ENCODE measurements at regions not wholly inside any gene's neighbourhood (a gene's known extent, or its start where the extent isn't known, plus 50 kb on each side); places are given as distances from the start of the nearest gene placed in this dataset.
"Not testable (repeated sequence)": the region's sequence is repeated elsewhere in the genome, so short reads cannot be mapped to it uniquely, and the experiment has no call there.

DNA sequence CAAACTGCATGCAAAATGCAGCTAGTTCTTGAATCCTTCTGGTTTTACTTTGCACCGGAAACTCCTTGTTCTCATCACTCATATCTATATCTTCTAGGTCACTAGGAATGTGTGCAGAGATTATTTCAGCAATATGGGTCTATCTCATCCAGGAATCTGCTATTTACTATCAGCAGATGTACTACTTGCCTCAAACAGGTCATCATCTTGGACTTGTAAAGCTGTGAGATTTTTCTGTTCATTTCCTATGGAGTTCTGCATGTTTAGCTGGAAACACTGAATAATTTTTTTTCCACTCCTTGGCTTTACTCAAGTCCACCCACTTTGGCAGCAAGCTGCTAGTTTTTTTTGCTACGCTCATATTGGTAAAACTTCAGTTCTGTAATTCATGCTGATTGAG, 334.8 kb downstream of the RPIA start:
- DNase-seq = not testable (repeated sequence)

DNA sequence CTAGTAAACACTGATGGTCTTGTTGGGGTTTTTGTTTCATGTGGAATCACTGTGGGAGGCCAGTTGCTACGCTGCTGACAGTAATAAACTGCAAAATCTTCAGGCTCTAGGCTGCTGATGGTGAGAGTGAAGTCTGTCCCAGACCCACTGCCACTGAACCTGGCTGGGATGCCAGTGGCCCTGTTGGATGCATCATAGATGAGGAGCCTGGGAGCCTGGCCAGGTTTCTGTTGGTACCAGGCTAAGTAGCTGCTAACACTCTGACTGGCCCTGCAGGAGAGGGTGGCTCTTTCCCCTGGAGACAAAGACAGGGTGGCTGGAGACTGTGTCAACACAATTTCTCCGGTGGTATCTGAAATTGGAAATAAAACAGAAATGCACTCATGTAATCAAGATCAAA, 335.6 kb downstream of the RPIA start:
- DNase-seq = not testable (repeated sequence)

DNA sequence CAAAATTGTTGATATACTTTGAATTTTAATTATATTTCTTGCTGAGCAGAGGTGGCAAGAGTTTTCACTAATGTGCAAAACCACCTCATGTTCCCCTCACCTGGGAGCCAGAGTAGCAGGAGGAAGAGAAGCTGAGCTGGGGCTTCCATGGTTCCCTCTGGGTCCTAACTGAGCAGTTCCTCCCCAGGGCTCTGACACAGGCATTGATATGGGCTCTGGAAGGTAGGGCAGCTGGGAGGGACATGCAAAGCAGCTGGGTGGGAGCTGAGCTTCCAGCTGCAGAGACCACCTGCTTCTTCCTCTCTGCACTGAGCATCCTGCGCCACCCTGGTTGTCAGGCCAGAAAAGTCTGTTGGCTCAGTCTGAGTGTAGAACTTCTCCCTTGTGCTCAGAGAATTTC, 336.1 kb downstream of the RPIA start:
- not testable (repeated sequence) for DNase-seq

DNA sequence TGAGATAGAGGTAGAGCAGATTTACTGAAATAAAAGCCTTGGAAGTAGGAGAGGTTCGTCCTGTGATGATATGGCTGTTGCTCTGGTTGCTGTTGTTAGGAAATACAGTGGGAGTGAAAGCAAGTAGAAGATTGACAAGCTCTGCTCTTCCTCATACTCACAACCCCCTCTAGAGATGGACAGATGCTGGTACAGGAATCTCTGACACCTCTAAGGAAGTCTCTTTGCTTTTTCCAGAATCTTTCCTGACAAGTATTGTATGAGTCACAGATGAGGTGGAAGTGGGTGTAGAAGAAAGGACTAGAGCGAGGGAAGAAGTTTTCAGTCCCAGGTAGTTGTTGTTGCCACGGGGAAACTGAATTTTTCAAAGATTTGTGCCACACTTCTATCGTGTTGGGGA, 337.8 kb downstream of the RPIA start:
- not testable (repeated sequence) for DNase-seq

DNA sequence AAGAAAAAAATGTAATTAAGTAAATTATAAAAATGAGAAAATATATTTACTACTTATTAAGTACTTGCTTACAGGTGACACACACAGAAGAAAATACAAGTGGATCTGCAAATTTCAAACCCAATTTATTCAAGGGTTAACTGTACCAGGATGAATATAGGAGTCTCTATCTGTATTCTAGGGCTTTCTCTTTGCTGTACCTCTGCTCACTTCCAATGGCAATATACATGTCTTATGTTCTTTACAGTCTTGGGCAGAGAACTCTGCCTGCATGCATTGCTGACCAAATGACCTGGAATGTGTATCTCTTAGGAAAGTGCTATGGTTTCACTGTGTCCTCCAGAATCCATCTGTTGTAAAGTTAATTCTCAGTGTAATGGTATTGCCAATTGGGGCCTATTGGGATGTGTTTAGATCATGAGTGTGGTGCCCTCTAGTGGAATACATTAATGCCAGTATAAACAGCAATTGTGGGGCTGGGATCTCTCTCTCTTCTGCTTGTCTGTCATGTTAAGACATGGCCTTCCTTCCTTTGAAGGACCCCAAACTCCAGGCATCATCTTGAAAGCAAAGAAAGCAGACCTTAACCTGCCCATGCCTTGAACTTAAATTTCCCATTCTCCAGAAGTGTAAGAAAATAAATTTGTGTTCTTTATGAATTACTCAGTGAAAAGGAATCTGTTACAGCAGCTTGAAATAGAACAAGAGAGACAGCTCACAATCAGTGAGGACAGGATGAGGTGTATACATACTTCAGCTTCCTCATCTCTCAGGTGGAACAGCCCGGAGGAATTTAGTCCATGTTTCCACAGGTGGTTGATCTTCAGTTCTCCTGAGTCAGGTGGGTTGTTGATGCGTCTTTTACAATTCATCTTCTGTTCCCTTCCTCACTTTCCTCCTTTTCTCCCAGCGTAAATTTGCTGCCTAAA, 356.9 kb downstream of the RPIA start:
- DNase-seq = not testable (repeated sequence)

DNA sequence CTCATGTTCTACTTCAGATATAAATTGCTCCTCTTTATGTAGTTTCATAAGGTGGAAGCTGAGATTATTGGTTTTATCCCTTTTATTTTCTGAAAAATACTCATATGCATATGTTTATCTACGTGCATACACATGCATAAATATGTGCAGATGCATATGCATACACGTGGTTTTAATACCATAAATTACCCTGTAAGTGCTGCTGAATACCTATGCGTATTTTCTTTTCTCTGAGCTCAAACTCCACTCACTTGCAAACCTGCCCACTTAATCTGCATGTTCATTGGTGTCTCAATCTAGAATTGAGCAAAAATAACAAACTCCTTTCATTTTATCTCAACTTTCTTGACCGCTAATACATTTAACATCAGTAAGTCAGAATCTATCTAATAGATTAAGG, 367.1 kb downstream of the RPIA start:
- DNase-seq = not testable (repeated sequence)

DNA sequence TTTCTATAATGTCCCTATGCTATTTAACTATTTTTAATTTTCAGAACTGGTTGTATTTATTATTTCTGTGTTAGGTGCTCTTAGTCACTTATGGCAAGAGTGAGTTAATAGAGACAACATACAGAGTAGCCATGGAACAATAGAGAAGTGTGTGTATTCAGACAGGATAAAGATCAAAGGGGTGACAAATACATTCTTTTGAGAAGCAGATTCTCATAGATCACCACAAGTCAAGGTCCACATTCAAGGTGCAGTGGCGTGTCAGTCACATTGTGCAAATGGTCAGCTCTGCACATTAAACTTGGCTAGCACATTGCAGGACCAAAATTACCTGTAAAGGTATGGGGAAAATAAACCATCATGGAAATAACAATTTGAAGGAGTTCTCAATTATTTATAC, 369.7 kb downstream of the RPIA start:
- DNase-seq = not testable (repeated sequence)

DNA sequence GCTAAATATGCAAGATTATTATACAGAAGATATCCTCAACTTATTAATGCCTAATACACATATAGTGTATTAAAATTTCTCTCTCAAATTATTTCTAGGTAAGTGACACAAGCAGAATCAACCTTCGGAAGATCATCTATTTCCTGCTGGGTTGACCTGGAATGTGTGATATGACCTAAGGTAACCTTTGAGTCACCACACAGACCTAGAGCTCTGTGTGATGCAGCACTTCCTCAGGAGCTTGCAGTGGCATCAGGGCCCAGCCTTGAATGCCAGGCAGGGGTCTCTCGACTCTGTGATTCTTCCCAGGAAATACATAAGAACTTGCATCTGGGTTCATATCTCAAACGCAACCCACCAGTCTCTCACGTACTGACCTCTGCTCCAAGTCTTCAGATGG, 385.3 kb downstream of the RPIA start:
- DNase-seq = not testable (repeated sequence)

DNA sequence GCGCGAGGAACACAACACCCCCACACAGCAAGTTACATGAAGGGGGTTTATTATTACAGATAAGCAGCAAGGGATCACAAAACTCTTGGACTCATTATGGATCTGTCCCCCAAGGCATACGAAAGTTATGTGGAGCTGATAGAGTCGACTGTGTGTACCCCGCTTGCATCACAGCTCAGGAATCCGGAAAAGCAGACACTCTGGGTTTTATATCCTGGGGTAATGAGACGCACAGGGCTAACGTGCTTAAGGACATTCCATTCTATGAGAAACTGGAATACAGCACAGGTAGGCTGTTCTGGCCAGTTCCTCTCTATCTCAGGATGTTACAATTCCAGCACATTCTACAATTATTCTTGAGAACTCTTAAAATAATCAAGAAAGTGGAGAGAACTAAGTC, 401.4 kb downstream of the RPIA start:
- not testable (repeated sequence) for DNase-seq

DNA sequence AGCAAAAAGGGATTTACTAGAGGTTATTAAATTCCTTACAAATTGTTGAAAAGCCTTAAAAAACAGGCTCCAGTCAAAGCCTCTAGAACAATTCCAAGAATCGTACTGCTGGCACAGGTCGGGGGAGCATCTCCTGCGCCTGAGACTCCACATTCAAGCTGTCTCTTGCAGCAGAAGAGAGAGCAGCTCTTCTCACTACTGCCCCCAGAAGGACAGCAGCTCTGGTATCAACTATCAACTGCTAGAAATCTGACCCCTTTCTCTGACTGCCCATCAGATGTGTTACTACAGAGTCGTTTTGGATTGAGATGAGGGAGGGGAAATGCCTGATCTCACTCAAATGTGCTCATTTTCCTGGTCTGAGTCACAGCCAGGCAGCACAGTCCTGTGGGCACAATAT, 403.6 kb downstream of the RPIA start:
- DNase-seq = not testable (repeated sequence)

DNA sequence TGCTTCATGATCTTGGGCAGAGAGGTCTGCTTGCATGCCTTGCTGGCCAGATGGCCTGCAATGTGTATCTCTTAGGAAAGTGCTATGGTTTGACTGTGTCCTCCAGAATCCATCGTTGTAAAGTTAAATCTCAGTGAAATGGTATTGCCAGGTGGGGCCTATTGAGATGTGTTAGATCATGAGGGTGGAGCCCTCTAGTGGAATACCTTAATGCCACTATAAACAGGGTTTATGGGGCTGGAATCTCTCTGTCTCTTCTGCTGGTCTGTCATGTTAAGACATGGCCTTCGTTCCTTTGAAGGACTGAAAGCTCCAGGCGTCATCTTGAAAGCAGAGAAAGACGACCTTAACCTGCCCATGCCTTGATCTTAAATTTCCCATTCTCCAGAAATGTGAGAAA, 411.1 kb downstream of the RPIA start:
- not testable (repeated sequence) for DNase-seq

DNA sequence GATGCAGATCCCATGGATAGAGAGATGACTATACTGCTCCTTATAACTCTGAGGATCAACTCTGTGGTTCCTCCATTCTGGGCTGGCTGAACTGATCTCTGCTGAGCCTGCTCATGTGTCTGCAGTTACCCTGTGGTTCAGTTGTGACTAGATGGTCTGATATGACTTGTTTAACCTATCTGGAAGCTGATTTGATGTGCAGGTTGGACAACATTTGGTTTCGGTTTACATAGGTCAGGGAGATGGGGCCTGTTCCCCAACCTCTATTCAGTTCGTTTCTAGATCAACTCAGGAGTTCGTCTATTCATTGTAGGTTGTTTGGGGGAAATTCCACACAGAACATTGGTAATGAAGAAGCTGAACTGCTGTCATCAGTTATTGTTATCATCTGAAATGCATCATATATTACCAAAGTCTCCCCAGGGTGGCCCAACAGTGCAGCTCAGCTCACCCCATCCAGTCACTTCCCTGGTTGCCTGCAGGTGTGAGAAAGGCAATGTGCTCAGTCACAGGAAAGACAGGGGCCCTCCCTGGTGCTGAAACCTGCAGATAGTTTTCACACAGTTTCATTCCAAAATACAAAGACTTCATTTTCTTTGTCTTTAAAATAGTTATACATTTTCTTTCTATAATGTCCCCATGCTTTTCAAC, 415.0 kb downstream of the RPIA start:
- not testable (repeated sequence) for DNase-seq

DNA sequence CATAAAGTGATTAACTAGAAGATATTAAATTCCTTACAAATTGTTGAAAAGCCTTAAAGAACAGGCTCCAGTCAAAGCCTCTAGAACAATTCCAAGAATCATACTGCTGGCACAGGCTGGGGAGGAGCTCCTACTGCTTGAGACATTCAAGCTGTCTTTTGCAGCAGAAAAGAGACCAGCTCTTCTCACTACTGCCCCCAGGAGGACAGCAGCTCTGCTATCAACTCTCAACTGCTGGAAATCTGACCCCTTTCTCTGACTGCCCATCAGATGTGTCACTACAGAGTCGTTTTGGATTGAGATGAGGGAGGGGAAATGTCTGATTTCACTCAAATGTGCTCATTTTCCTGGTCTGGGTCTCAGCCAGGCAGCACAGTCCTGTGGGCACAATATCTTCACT, 421.0 kb downstream of the RPIA start:
- not testable (repeated sequence) for DNase-seq

DNA sequence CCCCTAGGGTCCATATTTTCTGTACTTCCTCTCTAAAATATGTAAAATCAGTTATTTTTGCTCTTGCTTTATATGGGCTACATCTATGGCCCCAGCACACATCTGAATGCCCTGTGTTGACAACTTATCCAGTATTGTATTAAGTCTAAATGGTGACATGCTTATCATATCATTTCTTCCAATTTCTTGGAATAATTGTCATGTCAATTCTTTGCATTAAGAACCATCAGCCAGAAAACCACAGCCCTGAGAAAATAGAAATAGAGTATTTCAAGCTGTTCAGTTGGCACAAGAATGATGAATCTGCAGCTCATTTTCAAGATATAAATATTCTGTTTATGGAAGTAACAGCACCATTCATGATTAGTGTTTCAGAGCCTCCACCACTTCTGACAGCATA, 421.8 kb downstream of the RPIA start:
- not testable (repeated sequence) for DNase-seq

DNA sequence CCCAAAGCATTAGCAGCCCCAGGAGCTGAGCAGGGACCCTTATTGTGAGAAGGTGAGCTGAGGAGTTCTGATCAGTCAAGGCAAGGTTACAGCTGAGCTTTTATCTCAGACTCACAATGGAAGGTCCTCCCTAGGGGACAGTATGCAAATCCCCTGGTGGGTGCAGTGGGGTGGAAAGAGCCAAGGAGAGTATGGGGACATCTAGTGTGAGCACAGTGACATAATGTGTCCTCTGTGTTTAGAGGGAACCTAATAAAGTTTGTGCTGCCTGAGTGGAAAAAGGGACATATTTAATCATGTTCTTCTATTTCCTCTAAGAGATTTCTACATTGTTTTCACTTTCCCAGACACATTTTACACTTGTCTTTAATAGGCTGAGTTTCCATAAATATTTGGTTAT, 438.0 kb downstream of the RPIA start:
- DNase-seq = not testable (repeated sequence)

DNA sequence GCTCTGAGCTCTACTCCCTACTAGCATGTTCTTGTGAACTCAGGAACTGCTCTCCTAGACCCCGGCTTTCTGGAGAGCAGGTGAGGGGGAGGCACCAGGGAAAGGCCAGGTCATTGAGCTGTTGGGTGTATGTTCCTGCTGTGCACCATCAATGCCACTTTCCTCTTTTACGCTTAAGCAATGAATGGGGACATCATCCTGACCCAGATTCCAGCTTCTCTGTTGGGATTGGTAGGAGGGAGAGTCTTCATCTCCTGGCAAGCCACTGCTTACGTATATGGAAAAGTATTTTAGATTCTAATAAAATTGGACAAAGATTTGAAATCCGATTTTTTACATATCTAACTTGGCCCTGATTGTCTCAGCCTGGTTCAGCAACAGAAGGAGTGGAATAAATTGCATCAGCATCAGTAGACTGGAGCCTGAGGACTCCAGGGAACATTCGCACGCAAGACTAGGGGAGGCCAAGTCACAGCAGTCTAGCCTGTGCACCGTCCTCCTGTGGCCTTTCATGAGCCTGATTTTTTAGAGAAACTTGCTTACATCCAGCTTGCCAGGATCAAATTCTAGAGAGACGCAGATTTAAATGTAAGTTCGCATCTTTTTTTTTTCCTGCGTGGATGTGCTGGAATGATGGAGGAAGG, 439.3 kb downstream of the RPIA start:
- not testable (repeated sequence) for DNase-seq

DNA sequence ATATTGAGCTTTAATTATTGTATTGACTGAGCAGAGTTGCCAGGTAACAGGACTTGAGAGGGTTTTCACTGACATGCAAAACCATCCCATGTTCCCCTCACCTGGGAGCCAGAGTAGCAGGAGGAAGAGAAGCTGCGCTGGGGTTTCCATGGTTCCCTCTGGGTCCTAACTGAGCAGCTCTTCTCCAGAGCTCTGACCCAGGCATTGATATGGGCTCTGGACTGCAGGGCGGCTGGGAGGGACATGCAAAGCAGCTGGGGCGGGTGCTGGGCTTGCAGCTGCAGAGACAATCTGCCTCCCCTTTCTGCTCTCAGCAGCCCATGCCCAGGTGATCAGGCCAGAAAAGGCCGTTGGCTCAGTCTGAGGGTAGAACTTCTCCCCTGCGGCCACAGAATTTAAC, 451.5 kb downstream of the RPIA start:
- not testable (repeated sequence) for DNase-seq

DNA sequence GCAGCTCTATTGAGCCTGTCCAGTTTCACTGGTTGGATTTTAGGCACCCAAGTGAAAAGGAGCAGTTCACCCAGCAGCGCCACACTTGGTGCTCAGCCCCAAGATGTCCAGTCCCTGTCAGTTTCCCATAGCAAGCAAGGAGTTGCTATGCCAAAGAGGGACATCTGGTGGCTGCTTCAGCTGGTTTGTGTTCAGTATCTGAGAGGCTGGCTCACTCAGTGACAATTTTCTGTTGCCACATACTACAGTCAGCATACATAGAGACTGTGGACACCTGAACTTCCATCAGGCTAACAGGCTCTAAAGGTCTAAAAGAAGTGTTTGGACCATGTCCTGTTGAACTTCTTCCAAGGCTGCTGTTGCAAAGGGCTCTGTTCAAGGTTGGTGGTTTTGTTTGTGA, 453.9 kb downstream of the RPIA start:
- DNase-seq = not testable (repeated sequence)

DNA sequence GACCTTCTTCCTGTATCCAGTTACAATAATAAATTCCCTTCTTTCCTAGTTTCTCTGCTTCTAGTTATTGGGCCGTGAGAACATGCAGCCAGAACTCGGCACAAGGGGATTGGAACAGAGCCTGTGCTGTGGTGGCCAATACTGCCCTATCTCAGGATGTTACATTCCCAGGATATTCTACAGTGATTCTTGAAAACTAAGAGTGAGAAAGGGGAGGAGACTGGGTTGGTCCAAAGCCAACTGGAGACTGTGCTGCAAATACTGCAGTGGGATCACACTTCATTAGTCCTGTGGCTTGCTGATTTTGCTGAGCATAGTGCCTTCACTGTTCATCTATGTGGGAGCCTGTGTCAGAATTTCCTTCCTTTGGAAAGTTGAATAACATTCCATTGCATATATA, 456.8 kb downstream of the RPIA start:
- DNase-seq = not testable (repeated sequence)

DNA sequence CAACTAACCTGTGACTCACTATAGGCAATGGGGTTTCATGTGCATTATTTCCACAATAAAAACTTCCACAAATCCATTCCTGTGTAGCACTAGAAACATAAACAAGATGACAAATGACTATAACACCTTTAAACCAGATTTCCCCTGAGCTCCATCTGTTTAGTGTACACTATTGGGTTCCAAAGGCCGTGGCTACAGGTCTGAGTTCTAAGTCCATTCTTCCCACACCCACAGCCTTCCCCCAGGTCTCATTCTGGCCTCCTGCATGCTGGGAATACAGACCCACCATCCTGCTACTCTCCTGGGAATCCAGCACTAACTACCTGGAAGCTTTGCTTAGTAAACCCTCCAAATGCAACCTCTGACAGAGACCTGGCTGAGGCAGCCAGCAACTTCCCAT, 460.2 kb downstream of the RPIA start:
- not testable (repeated sequence) for DNase-seq

DNA sequence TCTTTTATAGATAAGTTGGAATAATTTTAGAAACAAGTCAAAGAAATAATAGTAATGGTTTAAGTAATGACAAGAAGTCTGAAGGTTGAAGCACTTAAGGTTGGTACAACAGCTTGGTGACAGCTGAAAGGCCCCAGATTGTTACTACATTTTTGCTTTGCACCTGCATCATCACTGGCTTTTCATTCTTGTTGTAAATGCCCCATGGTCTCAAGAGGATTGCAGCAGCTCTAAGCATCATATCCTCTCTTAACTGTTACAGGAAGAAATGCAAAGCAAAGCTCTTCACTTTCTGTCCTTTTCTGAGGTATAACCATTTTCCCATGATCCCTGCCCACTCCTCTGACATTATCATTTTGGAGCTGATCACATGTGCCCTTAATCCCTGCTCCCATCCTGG, 461.0 kb downstream of the RPIA start:
- not testable (repeated sequence) for DNase-seq

DNA sequence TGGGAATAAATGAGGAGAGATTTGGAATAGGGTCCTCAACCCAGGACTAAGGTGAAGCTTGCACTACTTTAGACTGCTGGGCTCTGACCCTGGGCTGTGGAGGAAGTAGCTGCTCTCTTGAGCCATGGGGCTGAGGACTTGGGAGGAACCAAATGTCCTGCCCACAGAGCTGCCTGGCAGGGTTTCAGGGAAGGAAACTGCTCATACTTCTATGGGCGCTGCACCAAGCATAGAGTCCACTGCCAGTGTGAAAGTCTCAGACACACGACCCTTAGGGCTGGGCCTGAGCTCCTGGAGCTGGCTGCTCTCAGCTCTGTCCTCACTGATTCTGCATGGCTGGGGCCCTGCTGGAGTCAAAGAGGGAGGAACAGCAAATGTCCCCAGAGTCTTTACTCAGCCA, 461.7 kb downstream of the RPIA start:
- not testable (repeated sequence) for DNase-seq

DNA sequence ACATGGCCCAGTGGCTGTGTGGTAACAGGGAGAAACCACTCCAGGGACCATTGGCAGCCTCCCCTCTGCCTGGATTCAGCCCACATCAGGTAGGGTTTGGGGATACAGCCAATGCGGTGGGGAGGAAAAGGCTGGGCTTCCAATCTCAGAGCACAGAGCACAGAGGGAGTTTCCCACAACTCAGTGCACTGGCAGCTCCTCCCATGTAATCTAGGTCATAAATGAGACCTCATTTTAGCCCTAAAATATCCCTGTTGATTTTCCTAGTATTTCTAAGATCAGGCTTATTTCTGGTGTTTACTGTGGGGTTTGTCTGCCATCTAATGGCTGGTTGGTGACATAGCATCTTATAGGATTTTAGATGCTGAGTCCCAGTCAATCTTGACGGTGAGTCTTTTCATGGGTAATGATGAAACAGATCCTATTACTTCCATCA, 462.8 kb downstream of the RPIA start:
- DNase-seq = not testable (repeated sequence)

DNA sequence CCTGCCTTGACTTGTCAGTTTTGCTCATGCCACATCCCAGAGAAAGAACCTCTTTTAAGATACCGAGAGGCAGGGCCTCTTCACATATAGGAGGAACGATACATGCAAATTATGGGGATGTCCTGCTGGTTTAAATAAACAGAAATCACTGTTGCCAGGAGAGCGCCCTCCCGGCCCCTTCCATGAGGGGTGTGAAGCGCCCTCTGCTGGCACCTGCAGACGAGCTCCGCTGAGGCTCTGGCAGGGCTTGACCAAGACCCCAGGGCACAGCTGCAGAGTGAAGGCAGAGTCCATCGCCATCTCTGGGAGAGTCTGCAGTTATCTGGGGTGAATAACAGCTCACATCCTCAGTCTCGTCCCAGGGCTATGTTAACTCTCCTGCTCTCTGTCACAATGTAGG, 468.8 kb downstream of the RPIA start:
- not testable (repeated sequence) for DNase-seq

All from NK-92 treated with Interleukin-12 subunit alpha and Interleukin-12 subunit beta, amount 100 ng/mL, for 24 hours (cell line).